IMR-90 (cell line): ENCODE measurements at regions not wholly inside any gene's neighbourhood (a gene's known extent, or its start where the extent isn't known, plus 50 kb on each side); places are given as distances from the start of the nearest gene placed in this dataset.

ENCODE experiments used
- ATAC-seq: fragments of 200-7000 bp; cut with Tn5 transposase; 2 replicates; pipeline ENCODE4 v1.9.1; 2020; ENCODE audit warnings: low read depth, mild to moderate bottlenecking, moderate library complexity
- BruUV-seq: library from RNA; stranded (reverse); fragments of 400-500 nt; replicated peaks from 2 replicates; lab custom pipeline; 2021; lab: Mats Ljungman, UMichigan
- CTCF ChIA-PET: fragments of 300-600 bp; formaldehyde crosslinking; extraction: SDS; loops from one replicate; lab custom pipeline; 2021; ENCODE audit warnings: antibody characterized with exemption; lab: Yijun Ruan, JAX
- POLR2A ChIA-PET: fragments of 300-600 bp; sonication (Branson Sonifier 250); formaldehyde crosslinking; loops from one replicate; lab custom pipeline; 2022; ENCODE audit warnings: antibody characterized with exemption; ENCODE audit not compliant: unreplicated experiment; lab: Charles Lee
- DNase-seq: peaks from one replicate; pipeline ENCODE4 v3.0.0; 2013
- H2AFZ ChIP-seq: replicated peaks from 2 replicates; pipeline ENCODE3; 2013; ENCODE audit warnings: low read length, mild to moderate bottlenecking; ENCODE audit not compliant: poor library complexity
- H2AK5ac ChIP-seq: 2 replicates; pipeline ENCODE4 v1.6.1; 2013; ENCODE audit warnings: low read depth, low read length, inconsistent platforms
- H2AK9ac ChIP-seq: replicated peaks from 2 replicates; pipeline ENCODE3; 2013; ENCODE audit warnings: mild to moderate bottlenecking, low read depth, low read length, moderate library complexity; ENCODE audit not compliant: poor library complexity
- H2BK120ac ChIP-seq: 2 replicates; pipeline ENCODE4 v1.6.1; 2013; ENCODE audit warnings: low read depth, low read length, inconsistent platforms
- H2BK15ac ChIP-seq: 3 replicates; pipeline ENCODE4 v1.6.1; 2013; ENCODE audit warnings: low read depth, low read length, inconsistent platforms
- H2BK20ac ChIP-seq: 2 replicates; pipeline ENCODE4 v1.6.1; 2013; ENCODE audit warnings: low read depth, mild to moderate bottlenecking, inconsistent platforms, low read length, moderate library complexity
- H2BK5ac ChIP-seq: 2 replicates; pipeline ENCODE4 v1.6.1; 2013; ENCODE audit warnings: mild to moderate bottlenecking, low read depth, low read length, inconsistent platforms; ENCODE audit not compliant: poor library complexity, severe bottlenecking
- H3K14ac ChIP-seq: replicated peaks from 2 replicates; pipeline ENCODE4 v1.6.1; 2013; ENCODE audit warnings: low read depth, low read length, inconsistent platforms
- H3K18ac ChIP-seq: 2 replicates; pipeline ENCODE4 v1.6.1; 2013; ENCODE audit warnings: low read depth, low read length, control low read depth
- H3K23ac ChIP-seq: 2 replicates; pipeline ENCODE4 v1.6.1; 2013; ENCODE audit warnings: low read depth, low read length, inconsistent platforms
- H3K27ac ChIP-seq: 2 replicates; pipeline ENCODE4 v1.5.1; 2013; ENCODE audit warnings: mild to moderate bottlenecking, control low read depth, low read length; ENCODE audit not compliant: insufficient read depth
- H3K27me3 ChIP-seq: 2 replicates; pipeline ENCODE4 v1.6.1; 2013; ENCODE audit warnings: low read length; ENCODE audit not compliant: control insufficient read depth, insufficient read depth
- H3K36me3 ChIP-seq: 2 replicates; pipeline ENCODE4 v1.6.1; 2013; ENCODE audit warnings: low read length, mixed read lengths; ENCODE audit not compliant: control insufficient read depth, insufficient read depth
- H3K4ac ChIP-seq: 2 replicates; pipeline ENCODE4 v1.6.1; 2013; ENCODE audit warnings: low read depth, low read length, inconsistent platforms
- H3K4me1 ChIP-seq: 2 replicates; pipeline ENCODE4 v1.6.1; 2013; ENCODE audit warnings: low read length, mixed read lengths; ENCODE audit not compliant: control insufficient read depth, insufficient read depth
- H3K4me2 ChIP-seq: 2 replicates; pipeline ENCODE4 v1.6.1; 2013; ENCODE audit warnings: low read depth, mild to moderate bottlenecking, control low read depth, low read length, moderate library complexity
- H3K4me3 ChIP-seq: 2 replicates; pipeline ENCODE4 v1.5.1; 2013; ENCODE audit warnings: low read depth, mild to moderate bottlenecking, control low read depth, low read length, moderate library complexity; ENCODE audit not compliant: insufficient read depth
- H3K56ac ChIP-seq: 2 replicates; pipeline ENCODE4 v1.6.1; 2013; ENCODE audit warnings: low read length, inconsistent platforms; ENCODE audit not compliant: insufficient read depth; ENCODE audit errors: extremely low read depth
- H3K79me1 ChIP-seq, 2 experiments: 2 replicates each; pipeline ENCODE4 v1.6.1; 2013; ENCODE audit warnings: low read length in 2 of 2, inconsistent platforms in 1 of 2, low read depth in 1 of 2
- H3K9ac ChIP-seq: 2 replicates; pipeline ENCODE4 v1.6.1; 2013; ENCODE audit warnings: low read depth, low read length, control low read depth
- H3K9me1 ChIP-seq: 2 replicates; pipeline ENCODE4 v1.6.1; 2013; ENCODE audit warnings: low read length, inconsistent platforms; ENCODE audit not compliant: insufficient read depth
- H3K9me3 ChIP-seq: 2 replicates; pipeline ENCODE4 v1.6.1; 2013; ENCODE audit warnings: low read length; ENCODE audit not compliant: control insufficient read depth, insufficient read depth
- H4K20me1 ChIP-seq: 2 replicates; pipeline ENCODE4 v1.6.1; 2013; ENCODE audit warnings: low read length, inconsistent platforms; ENCODE audit not compliant: insufficient read depth
- H4K5ac ChIP-seq: 2 replicates; pipeline ENCODE4 v1.6.1; 2013; ENCODE audit warnings: mild to moderate bottlenecking, low read depth, low read length, control low read depth
- H4K8ac ChIP-seq, 2 experiments: 2 replicates each; pipeline ENCODE4 v1.6.1; 2013; ENCODE audit warnings: low read depth in 2 of 2, low read length in 2 of 2, control low read depth in 1 of 2, inconsistent platforms in 1 of 2
- H4K91ac ChIP-seq: 2 replicates; pipeline ENCODE4 v1.6.1; 2013; ENCODE audit warnings: low read depth, low read length, inconsistent platforms; ENCODE audit not compliant: insufficient read depth
- BHLHE40 ChIP-seq: fragments of 150-350 bp; IDR thresholded peaks from 2 replicates; pipeline ENCODE4 v1.6.1; 2016; ENCODE audit warnings: mild to moderate bottlenecking, low read depth, low read length
- CHD1 ChIP-seq: IDR thresholded peaks from 2 replicates; pipeline ENCODE4 v1.6.1; 2012; ENCODE audit warnings: low read depth, low read length, improper control_type of control experiment
- FOS ChIP-seq: fragments of 150-350 bp; IDR thresholded peaks from 2 replicates; pipeline ENCODE4 v1.6.1; 2016; ENCODE audit warnings: low read depth, low read length
- MAZ ChIP-seq: IDR thresholded peaks from 2 replicates; pipeline ENCODE4 v1.6.1; 2012; ENCODE audit warnings: low read depth, mild to moderate bottlenecking, low read length, improper control_type of control experiment, moderate library complexity, borderline replicate concordance
- NFE2L2 ChIP-seq: fragments of 150-350 bp; IDR thresholded peaks from 2 replicates; pipeline ENCODE4 v1.6.1; 2016; ENCODE audit warnings: low read depth, mild to moderate bottlenecking, low read length
- RAD21 ChIP-seq: IDR thresholded peaks from 2 replicates; pipeline ENCODE4 v1.6.1; 2012; ENCODE audit warnings: low read length, improper control_type of control experiment
- RCOR1 ChIP-seq: IDR thresholded peaks from 2 replicates; pipeline ENCODE4 v1.6.1; 2012; ENCODE audit warnings: mild to moderate bottlenecking, low read length, improper control_type of control experiment; ENCODE audit not compliant: insufficient replicate concordance
- RFX5 ChIP-seq: IDR thresholded peaks from 2 replicates; pipeline ENCODE4 v1.8.0; 2012; ENCODE audit warnings: low read depth, mild to moderate bottlenecking, low read length, moderate library complexity
- USF2 ChIP-seq: fragments of 150-350 bp; IDR thresholded peaks from 2 replicates; pipeline ENCODE4 v1.6.1; 2017; ENCODE audit warnings: mild to moderate bottlenecking, antibody characterized with exemption, low read length, low read depth
- WGBS, 2 experiments: methylation state at CpG; one replicate each; pipeline versions ENCODE4 v1.1.5 to v1.1.7; 2013; ENCODE audit warnings: missing lambda C conversion rate in 2 of 2; ENCODE audit not compliant: insufficient read length in 1 of 2; ENCODE audit errors: extremely low coverage in 2 of 2; 5-methylcytosine and 5-hydroxymethylcytosine counted together
- dilution Hi-C: fragments of 300-500 bp; cut with HindIII; formaldehyde crosslinking; loops from one replicate; pipeline ENCODE4 v1.14.3; 2018; ENCODE audit warnings: low sequenced_read_pairs; ENCODE audit not compliant: unreplicated experiment
- in situ Hi-C: fragments of 300-500 bp; cut with MboI; formaldehyde crosslinking; loops from 3 replicates; pipeline ENCODE4 v1.14.3; 2019; ENCODE audit warnings: low sequenced_read_pairs, inconsistent platforms, mixed read lengths
- intact Hi-C: fragments of 100-400 bp; cut with micrococcal nuclease; formaldehyde crosslinking; loops from 2 replicates; pipeline ENCODE4 v1.10.0; 2022

DNA sequence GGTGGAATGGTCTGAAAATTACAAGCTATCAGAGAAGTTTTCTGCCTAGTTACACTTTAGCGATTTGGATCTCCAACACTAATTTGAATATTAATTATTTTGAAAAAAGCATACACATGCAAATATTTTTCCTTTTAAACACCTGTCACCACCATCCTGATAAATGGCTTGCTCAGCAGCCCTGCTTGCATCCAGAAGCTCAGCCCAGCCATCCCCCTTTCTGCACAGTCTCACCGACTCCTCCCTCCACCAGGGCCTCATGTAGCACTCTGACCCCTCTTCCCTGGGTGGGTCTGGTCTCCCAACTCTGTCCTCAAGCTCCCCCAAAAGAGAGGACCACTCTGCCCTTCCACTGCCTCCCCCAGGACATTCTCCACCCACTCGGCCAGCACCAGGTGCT is 70.0 kb downstream of the C5orf15 start:
- Histone ChIP-seq H2AK9ac (no peak overlapping the region), H3K4me2 (no peak overlapping the region), H4K8ac (no peak overlapping the region), H3K18ac (no peak overlapping the region), H2BK5ac (no peak overlapping the region), H3K4ac (no peak overlapping the region), H4K91ac (no peak overlapping the region), H3K9me3 (no peaks in the 10 kb centered on the region), H3K36me3 (no peaks in the 10 kb centered on the region), H3K9me1 (no peaks in the 10 kb centered on the region; the same call in 1 of the 2 replicates), H2AFZ (no peak overlapping the region), H3K56ac (no peak overlapping the region), H3K9ac (no peak overlapping the region), H3K23ac (no peak overlapping the region), H2BK20ac (no peak overlapping the region), H4K5ac (no peak overlapping the region), H3K4me3 (no peak overlapping the region), H3K27me3 (peaks cover 45% of the 10 kb centered on the region), H2BK120ac (no peak overlapping the region), H2AK5ac (no peak overlapping the region), H4K20me1 (no peaks in the 10 kb centered on the region; the same call in 1 of the 2 replicates), H3K79me1 (no peaks in the 10 kb centered on the region), H2BK15ac (no peak overlapping the region), H3K27ac (no peak overlapping the region), H3K4me1 (no peaks in the 10 kb centered on the region), H3K14ac (no peak overlapping the region)
- 40% methylated on average over 1 of the region's 3 CpGs; no CpG with 5 or more reads in 1 of the 2 experiments for WGBS, 2 experiments
- ChIA-PET CTCF (no interaction called here), POLR2A (no interaction called here)
- intact Hi-C loops, result no loop called here
- dilution Hi-C loops, result no loop called here
- TF ChIP-seq NFE2L2 (no peak), CHD1 (no peak), USF2 (no peak), RAD21 (no peak), RFX5 (no peak), FOS (no peak), MAZ (no peak), RCOR1 (no peak), BHLHE40 (no peak)
- in situ Hi-C loops, result no loop called here
- no TSS peak for BruUV-seq
- DNase-seq (no peak), ATAC-seq (no peak)
